ENCODE measurements at regions not wholly inside any gene's neighbourhood (a gene's known extent, or its start where the extent isn't known, plus 50 kb on each side); places are given as distances from the start of the nearest gene placed in this dataset.
"Not testable (repeated sequence)": the region's sequence is repeated elsewhere in the genome, so short reads cannot be mapped to it uniquely, and the experiment has no call there.

GRCh38 chr2:228433721-228434120, 252.2 kb upstream of the SPHKAP start:
- no peaks in the 10 kb centered on the region for H3K27me3 ChIP-seq (ENCODE audit: low read length)
- H3K79me2 ChIP-seq (ENCODE audit: low read length), result no peaks in the 10 kb centered on the region
- H3K9ac ChIP-seq (ENCODE audit: low read length), result no peak overlapping the region
- H2AFZ ChIP-seq (ENCODE audit: low read length), result no peak overlapping the region
- peaks cover 2% of the 10 kb centered on the region; the same call in 1 of the 2 replicates for H3K9me2 ChIP-seq (replicated peaks; ENCODE audit: insufficient read depth, low read length)
- H3K27ac ChIP-seq (ENCODE audit: low read length), result no peak overlapping the region
- peaks cover 12% of the 10 kb centered on the region for H3K4me1 ChIP-seq (ENCODE audit: low read length)
- H3K36me3 ChIP-seq (ENCODE audit: insufficient read depth, low read length), result no peaks in the 10 kb centered on the region
- no peaks in the 10 kb centered on the region for H4K20me1 ChIP-seq (ENCODE audit: insufficient read depth, low read depth, low read length)
- no peak for DNase-seq
- no peaks in the 10 kb centered on the region for H3K9me3 ChIP-seq (ENCODE audit: low read length)
- no peak overlapping the region for H3K4me2 ChIP-seq (ENCODE audit: low read depth, low read length, poor library complexity, severe bottlenecking)
- no peak overlapping the region for H3K4me3 ChIP-seq (ENCODE audit: low read length)

GRCh38 chr2:228432116-228432515, 250.6 kb upstream of the SPHKAP start:
- no peak overlapping the region for H3K4me3 ChIP-seq (ENCODE audit: low read length)

GRCh38 chr2:228430986-228431385, 249.5 kb upstream of the SPHKAP start:
- H2AFZ ChIP-seq (ENCODE audit: low read length), result no peak overlapping the region
- no peak overlapping the region for H3K4me3 ChIP-seq (ENCODE audit: low read length)
- H4K20me1 ChIP-seq (ENCODE audit: insufficient read depth, low read depth, low read length), result no peaks in the 10 kb centered on the region
- H3K9me2 ChIP-seq (replicated peaks; ENCODE audit: insufficient read depth, low read length), result peaks cover 2% of the 10 kb centered on the region; the same call in 1 of the 2 replicates
- H3K4me2 ChIP-seq (ENCODE audit: low read depth, low read length, poor library complexity, severe bottlenecking), result no peak overlapping the region
- H3K36me3 ChIP-seq (ENCODE audit: insufficient read depth, low read length), result no peaks in the 10 kb centered on the region
- H3K27me3 ChIP-seq (ENCODE audit: low read length), result no peaks in the 10 kb centered on the region
- H3K27ac ChIP-seq (ENCODE audit: low read length), result no peak overlapping the region
- H3K79me2 ChIP-seq (ENCODE audit: low read length), result no peaks in the 10 kb centered on the region
- H3K9me3 ChIP-seq (ENCODE audit: low read length), result no peaks in the 10 kb centered on the region
- peaks cover 12% of the 10 kb centered on the region for H3K4me1 ChIP-seq (ENCODE audit: low read length)
- H3K9ac ChIP-seq (ENCODE audit: low read length), result no peak overlapping the region
- DNase-seq, result no peak

More at GRCh38 chr2:228432116-228432515, 250.6 kb upstream of the SPHKAP start:
- Histone ChIP-seq H3K4me2 (ENCODE audit: low read depth, low read length, poor library complexity, severe bottlenecking) (no peak overlapping the region), H3K9me2 (replicated peaks; ENCODE audit: insufficient read depth, low read length) (peaks cover 2% of the 10 kb centered on the region; the same call in 1 of the 2 replicates), H3K27me3 (ENCODE audit: low read length) (no peaks in the 10 kb centered on the region), H3K79me2 (ENCODE audit: low read length) (no peaks in the 10 kb centered on the region), H3K4me1 (ENCODE audit: low read length) (peaks cover 12% of the 10 kb centered on the region), H3K36me3 (ENCODE audit: insufficient read depth, low read length) (no peaks in the 10 kb centered on the region), H3K9ac (ENCODE audit: low read length) (no peak overlapping the region), H2AFZ (ENCODE audit: low read length) (peak overlapping the region; percentile 37; the same call in 1 of the 2 replicates), H3K27ac (ENCODE audit: low read length) (no peak overlapping the region), H3K9me3 (ENCODE audit: low read length) (no peaks in the 10 kb centered on the region), H4K20me1 (ENCODE audit: insufficient read depth, low read depth, low read length) (no peaks in the 10 kb centered on the region)
- DNase-seq, result no peak

DNA sequence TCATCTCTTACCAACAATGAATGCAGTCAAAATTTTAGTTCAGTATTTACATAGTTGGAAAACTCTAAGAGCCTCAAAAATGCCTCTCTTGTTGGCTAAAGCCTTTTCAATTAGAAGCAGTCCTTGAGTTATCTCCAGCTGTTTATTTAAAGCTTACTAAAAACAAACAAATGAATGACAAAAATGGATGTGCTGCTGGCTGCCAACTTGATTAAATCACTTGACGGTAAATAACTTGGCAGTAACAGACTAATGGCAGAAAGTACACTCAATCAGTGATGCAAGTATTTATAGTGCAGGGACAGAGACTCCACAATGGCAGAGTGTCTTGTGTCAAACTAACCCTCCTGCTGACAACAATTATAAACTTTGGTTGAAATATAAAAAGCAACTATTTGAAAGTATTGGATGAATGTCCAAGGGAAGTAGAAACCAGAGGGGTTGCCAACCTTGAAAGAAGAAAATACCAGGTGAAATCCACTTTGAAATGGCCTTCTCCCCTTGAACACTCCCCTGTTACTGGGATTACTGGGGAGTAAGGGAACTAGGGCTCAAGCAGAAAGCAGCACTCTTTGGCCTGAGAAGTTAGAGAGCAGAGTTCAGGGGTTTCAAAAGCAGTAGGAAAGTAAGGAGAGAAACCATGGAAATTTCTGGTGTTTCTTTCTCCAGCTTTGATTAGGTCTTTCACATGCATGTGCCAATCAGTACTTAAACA, 245.2 kb upstream of the SPHKAP start:
- no peaks in the 10 kb centered on the region for H3K79me2 ChIP-seq (ENCODE audit: low read length)
- H3K4me2 ChIP-seq (ENCODE audit: low read depth, low read length, poor library complexity, severe bottlenecking), result no peak overlapping the region
- H3K4me3 ChIP-seq (ENCODE audit: low read length), result no peak overlapping the region
- H2AFZ ChIP-seq (ENCODE audit: low read length), result no peak overlapping the region
- H3K27ac ChIP-seq (ENCODE audit: low read length), result no peak overlapping the region
- H3K27me3 ChIP-seq (ENCODE audit: low read length), result no peaks in the 10 kb centered on the region
- DNase-seq, result no peak
- peaks cover 12% of the 10 kb centered on the region for H3K4me1 ChIP-seq (ENCODE audit: low read length)
- no peaks in the 10 kb centered on the region for H3K9me2 ChIP-seq (replicated peaks; ENCODE audit: insufficient read depth, low read length)
- H3K36me3 ChIP-seq (ENCODE audit: insufficient read depth, low read length), result no peaks in the 10 kb centered on the region
- H4K20me1 ChIP-seq (ENCODE audit: insufficient read depth, low read depth, low read length), result no peaks in the 10 kb centered on the region
- H3K9me3 ChIP-seq (ENCODE audit: low read length), result no peaks in the 10 kb centered on the region
- H3K9ac ChIP-seq (ENCODE audit: low read length), result no peak overlapping the region

- H3K9me2 ChIP-seq (replicated peaks; ENCODE audit: insufficient read depth, low read length); H4K20me1 ChIP-seq (ENCODE audit: insufficient read depth, low read depth, low read length); H3K79me2 ChIP-seq (ENCODE audit: low read length); H3K36me3 ChIP-seq (ENCODE audit: insufficient read depth, low read length); H3K9me3 ChIP-seq (ENCODE audit: low read length); DNase-seq; H3K4me3 ChIP-seq (ENCODE audit: low read length); H3K9ac ChIP-seq (ENCODE audit: low read length); H2AFZ ChIP-seq (ENCODE audit: low read length); H3K27me3 ChIP-seq (ENCODE audit: low read length); H3K4me1 ChIP-seq (ENCODE audit: low read length); H3K27ac ChIP-seq (ENCODE audit: low read length); H3K4me2 ChIP-seq (ENCODE audit: low read depth, low read length, poor library complexity, severe bottlenecking): not testable (repeated sequence)
These were observed 244.0 kb upstream of the SPHKAP start for GRCh38 chr2:228425411-228426060.

DNA sequence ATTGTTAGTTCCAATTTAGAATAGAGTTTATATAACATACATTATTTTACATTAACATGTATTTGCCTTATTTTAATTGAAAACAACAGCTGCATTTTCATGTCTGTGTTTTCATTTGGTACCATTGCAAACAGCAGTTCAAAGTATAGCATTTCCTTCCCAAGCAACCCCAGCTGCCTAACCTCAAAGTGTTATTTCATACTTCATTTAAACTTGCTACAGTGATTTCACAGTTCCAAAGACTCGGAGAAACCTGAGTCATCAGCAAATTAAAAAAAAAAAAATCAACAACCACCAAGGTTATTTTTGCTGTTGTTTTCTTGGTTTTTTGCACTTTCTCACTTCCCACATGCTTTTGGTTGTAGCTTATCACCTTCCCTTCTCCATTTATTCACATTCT, 236.5 kb upstream of the SPHKAP start:
- no peaks in the 10 kb centered on the region for H3K36me3 ChIP-seq (ENCODE audit: insufficient read depth, low read length)
- H3K9me2 ChIP-seq (replicated peaks; ENCODE audit: insufficient read depth, low read length), result no peaks in the 10 kb centered on the region
- H3K79me2 ChIP-seq (ENCODE audit: low read length), result no peaks in the 10 kb centered on the region
- no peak overlapping the region for H3K27ac ChIP-seq (ENCODE audit: low read length)
- H3K4me2 ChIP-seq (ENCODE audit: low read depth, low read length, poor library complexity, severe bottlenecking), result no peak overlapping the region
- H3K9ac ChIP-seq (ENCODE audit: low read length), result no peak overlapping the region
- no peaks in the 10 kb centered on the region for H4K20me1 ChIP-seq (ENCODE audit: insufficient read depth, low read depth, low read length)
- no peak for DNase-seq
- no peak overlapping the region for H2AFZ ChIP-seq (ENCODE audit: low read length)
- 0 out of 2 replicates have a peak, but pooled peaks cover 6% of the 10 kb centered on the region for H3K4me1 ChIP-seq (ENCODE audit: low read length)
- H3K4me3 ChIP-seq (ENCODE audit: low read length), result no peak overlapping the region
- no peaks in the 10 kb centered on the region for H3K27me3 ChIP-seq (ENCODE audit: low read length)
- no peaks in the 10 kb centered on the region; the same call in 1 of the 2 replicates for H3K9me3 ChIP-seq (ENCODE audit: low read length)

DNA sequence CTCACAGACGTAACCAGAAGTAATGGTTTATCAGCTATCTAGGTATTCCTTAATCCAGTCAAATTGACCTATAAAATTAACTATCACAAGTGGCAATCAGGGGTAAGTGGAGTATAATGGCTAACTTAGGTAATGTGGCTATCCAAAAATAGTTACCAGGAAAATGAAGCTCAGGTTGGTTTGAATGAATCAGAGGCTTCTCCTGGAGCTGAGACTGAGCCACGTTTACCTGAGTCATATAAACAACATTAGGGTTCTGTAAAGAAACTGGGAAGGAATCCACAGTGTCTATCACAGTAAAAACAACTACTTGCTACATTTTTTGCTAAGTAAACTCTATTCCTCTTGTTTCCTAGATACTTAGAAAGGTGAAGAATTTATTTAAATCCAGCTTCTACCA, 236.0 kb upstream of the SPHKAP start:
- no peaks in the 10 kb centered on the region for H3K27me3 ChIP-seq (ENCODE audit: low read length)
- no peak overlapping the region; the same call in 1 of the 2 replicates for H2AFZ ChIP-seq (ENCODE audit: low read length)
- H3K9me2 ChIP-seq (replicated peaks; ENCODE audit: insufficient read depth, low read length), result no peaks in the 10 kb centered on the region
- H3K4me1 ChIP-seq (ENCODE audit: low read length), result 0 out of 2 replicates have a peak, but pooled peaks cover 6% of the 10 kb centered on the region
- H3K27ac ChIP-seq (ENCODE audit: low read length), result no peak overlapping the region
- no peak for DNase-seq
- no peaks in the 10 kb centered on the region for H3K36me3 ChIP-seq (ENCODE audit: insufficient read depth, low read length)
- no peaks in the 10 kb centered on the region; the same call in 1 of the 2 replicates for H3K9me3 ChIP-seq (ENCODE audit: low read length)
- no peaks in the 10 kb centered on the region for H3K79me2 ChIP-seq (ENCODE audit: low read length)
- H3K4me2 ChIP-seq (ENCODE audit: low read depth, low read length, poor library complexity, severe bottlenecking), result no peak overlapping the region
- no peak overlapping the region for H3K4me3 ChIP-seq (ENCODE audit: low read length)
- H4K20me1 ChIP-seq (ENCODE audit: insufficient read depth, low read depth, low read length), result no peaks in the 10 kb centered on the region
- no peak overlapping the region for H3K9ac ChIP-seq (ENCODE audit: low read length)

DNA sequence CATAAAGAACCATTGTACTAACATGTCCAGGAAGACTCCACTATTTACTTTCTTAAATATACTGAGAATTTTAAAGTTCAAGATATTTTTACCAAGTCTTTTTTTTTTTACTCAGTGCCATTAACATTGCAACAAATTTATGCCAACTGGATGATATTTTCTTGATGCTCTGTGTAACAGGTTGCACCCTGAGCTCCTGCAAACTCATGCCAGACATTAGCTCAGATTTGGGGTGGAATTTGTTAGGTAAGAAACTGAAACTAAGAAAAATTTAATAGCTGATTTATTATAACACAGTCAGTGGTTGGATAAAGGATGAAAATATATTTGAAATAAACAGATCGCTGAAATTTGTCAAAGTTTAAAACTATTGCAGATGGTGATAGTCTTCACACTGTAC, 228.6 kb upstream of the SPHKAP start:
- Histone ChIP-seq H3K9me2 (replicated peaks; ENCODE audit: insufficient read depth, low read length) (no peaks in the 10 kb centered on the region), H3K9ac (ENCODE audit: low read length) (no peak overlapping the region), H3K36me3 (ENCODE audit: insufficient read depth, low read length) (no peaks in the 10 kb centered on the region; the same call in 1 of the 2 replicates), H3K4me1 (ENCODE audit: low read length) (peaks cover 14% of the 10 kb centered on the region), H2AFZ (ENCODE audit: low read length) (peak overlapping the region; percentile 74), H3K27me3 (ENCODE audit: low read length) (no peaks in the 10 kb centered on the region), H3K79me2 (ENCODE audit: low read length) (no peaks in the 10 kb centered on the region), H3K9me3 (ENCODE audit: low read length) (peaks cover 5% of the 10 kb centered on the region; the same call in 1 of the 2 replicates), H3K27ac (ENCODE audit: low read length) (no peak overlapping the region), H4K20me1 (ENCODE audit: insufficient read depth, low read depth, low read length) (no peaks in the 10 kb centered on the region), H3K4me3 (ENCODE audit: low read length) (no peak overlapping the region), H3K4me2 (ENCODE audit: low read depth, low read length, poor library complexity, severe bottlenecking) (no peak overlapping the region)
- DNase-seq, result no peak

All from Karpas-422 (cell line).